Neural progenitor cell (in vitro differentiated cells): ENCODE measurements at regions not wholly inside any gene's neighbourhood (a gene's known extent, or its start where the extent isn't known, plus 50 kb on each side); places are given as distances from the start of the nearest gene placed in this dataset.

Experiments used
- DNase-seq: peaks from one replicate; pipeline ENCODE4 v3.0.0-alpha.2; 2016; ENCODE audit warnings: low spot score
- H2AFZ ChIP-seq: fragments of 200-600 bp; sonication (generic); replicated peaks from 2 replicates; pipeline ENCODE4 v1.6.1; 2016; ENCODE audit warnings: antibody characterized with exemption
- H3F3A ChIP-seq: fragments of 200-600 bp; sonication (generic); 2 replicates; pipeline ENCODE4 v1.6.1; 2016; ENCODE audit warnings: antibody characterized with exemption, low read depth
- H3K27ac ChIP-seq: fragments of 200-600 bp; sonication (generic); 2 replicates; pipeline ENCODE4 v1.5.1; 2016; ENCODE audit warnings: mild to moderate bottlenecking
- H3K27me3 ChIP-seq: fragments of 200-600 bp; sonication (generic); 2 replicates; pipeline ENCODE4 v1.6.1; 2016; ENCODE audit warnings: mild to moderate bottlenecking, moderate library complexity
- H3K36me3 ChIP-seq: fragments of 200-600 bp; sonication (generic); 2 replicates; pipeline ENCODE4 v1.5.1; 2016
- H3K4me1 ChIP-seq: fragments of 200-600 bp; sonication (generic); 2 replicates; pipeline ENCODE4 v1.6.1; 2016; ENCODE audit warnings: mixed run types
- H3K4me2 ChIP-seq: fragments of 200-600 bp; sonication (generic); 2 replicates; pipeline ENCODE4 v1.6.1; 2016
- H3K4me3 ChIP-seq: fragments of 200-600 bp; sonication (generic); 2 replicates; pipeline ENCODE4 v1.5.1; 2016
- H3K79me2 ChIP-seq: fragments of 200-600 bp; sonication (generic); 2 replicates; pipeline ENCODE4 v1.6.1; 2016; ENCODE audit warnings: low read depth
- H3K9ac ChIP-seq: fragments of 200-600 bp; sonication (generic); 2 replicates; pipeline ENCODE4 v1.6.1; 2016
- H3K9me3 ChIP-seq: fragments of 200-600 bp; sonication (generic); 2 replicates; pipeline ENCODE4 v1.5.1; 2016; ENCODE audit warnings: low read depth
- H4K20me1 ChIP-seq: fragments of 200-600 bp; sonication (generic); 2 replicates; pipeline ENCODE4 v1.6.1; 2016; ENCODE audit warnings: low read depth
- H3K27ac Mint-ChIP-seq: 3 replicates; pipeline ENCODE4 v1.8.0; 2021; ENCODE audit warnings: mixed read lengths
- H3K27me3 Mint-ChIP-seq: 2 replicates; pipeline ENCODE4 v1.8.0; 2022; ENCODE audit warnings: low read depth, mild to moderate bottlenecking, inconsistent platforms, moderate library complexity, mixed read lengths; ENCODE audit not compliant: insufficient read depth
- H3K36me3 Mint-ChIP-seq: 3 replicates; pipeline ENCODE4 v1.8.0; 2021; ENCODE audit warnings: mixed read lengths
- H3K4me1 Mint-ChIP-seq: 3 replicates; pipeline ENCODE4 v1.8.0; 2021; ENCODE audit warnings: mixed read lengths
- H3K4me3 Mint-ChIP-seq: 3 replicates; pipeline ENCODE4 v1.8.0; 2021; ENCODE audit warnings: mild to moderate bottlenecking, moderate library complexity, mixed read lengths
- H3K9me3 Mint-ChIP-seq: 3 replicates; pipeline ENCODE4 v1.8.0; 2020; ENCODE audit warnings: mixed read lengths
- CTCF ChIP-seq: fragments of 200-600 bp; sonication (generic); IDR thresholded peaks from 2 replicates; pipeline ENCODE4 v1.5.1; 2017; ENCODE audit warnings: antibody characterized with exemption, mild to moderate bottlenecking
- EZH2 ChIP-seq: fragments of 200-600 bp; sonication (generic); IDR thresholded peaks from 2 replicates; pipeline ENCODE4 v1.6.1; 2017; ENCODE audit warnings: antibody characterized with exemption, mild to moderate bottlenecking, moderate library complexity
- EZH2phosphoT487 ChIP-seq: fragments of 200-600 bp; sonication (generic); IDR thresholded peaks from 2 replicates; pipeline ENCODE4 v1.6.1; 2017; ENCODE audit warnings: antibody characterized with exemption

GRCh38 chr1:90277270-90277669, 282.4 kb downstream of the ZNF326 start:
- H3K36me3 Mint-ChIP-seq = no peaks in the 10 kb centered on the region
- H3K36me3 ChIP-seq = no peaks in the 10 kb centered on the region
- H3K9ac ChIP-seq = no peak overlapping the region

GRCh38 chr1:90274376-90274775, 279.5 kb downstream of the ZNF326 start:
- Histone ChIP-seq H3K4me1 (no peaks in the 10 kb centered on the region), H3K27ac (no peak overlapping the region), H3K27me3 (no peaks in the 10 kb centered on the region), H3F3A (no peaks in the 10 kb centered on the region), H3K9me3 (no peaks in the 10 kb centered on the region), H3K36me3 (no peaks in the 10 kb centered on the region), H3K9ac (no peak overlapping the region), H3K4me2 (no peak overlapping the region), H4K20me1 (no peaks in the 10 kb centered on the region), H3K4me3 (no peak overlapping the region), H2AFZ (no peak overlapping the region), H3K79me2 (no peaks in the 10 kb centered on the region)
- no peak for TF ChIP-seq EZH2
- no peak for TF ChIP-seq EZH2phosphoT487
- no peak for TF ChIP-seq CTCF
- Mint-ChIP-seq H3K9me3 (no peaks in the 10 kb centered on the region), H3K4me3 (no peak overlapping the region), H3K27ac (no peak overlapping the region), H3K36me3 (no peaks in the 10 kb centered on the region), H3K4me1 (peaks cover 9% of the 10 kb centered on the region), H3K27me3 (no peaks in the 10 kb centered on the region)
- DNase-seq = no peak

More at GRCh38 chr1:90277270-90277669, 282.4 kb downstream of the ZNF326 start:
- H3K27me3 ChIP-seq = no peaks in the 10 kb centered on the region
- H3K4me1 ChIP-seq = no peaks in the 10 kb centered on the region
- no peaks in the 10 kb centered on the region for H3F3A ChIP-seq
- no peak overlapping the region for H3K4me2 ChIP-seq
- H2AFZ ChIP-seq = no peak overlapping the region
- no peak overlapping the region for H3K27ac ChIP-seq
- no peaks in the 10 kb centered on the region for H3K9me3 ChIP-seq
- no peaks in the 10 kb centered on the region for H3K9me3 Mint-ChIP-seq
- H3K4me3 ChIP-seq = no peak overlapping the region
- H3K79me2 ChIP-seq = no peaks in the 10 kb centered on the region
- H4K20me1 ChIP-seq = no peaks in the 10 kb centered on the region
- H3K27me3 Mint-ChIP-seq = no peaks in the 10 kb centered on the region
- H3K4me1 Mint-ChIP-seq = peaks cover 9% of the 10 kb centered on the region
- no peak overlapping the region for H3K27ac Mint-ChIP-seq
- no peak for DNase-seq
- no peak overlapping the region for H3K4me3 Mint-ChIP-seq
- no peak for TF ChIP-seq CTCF
- no peak for TF ChIP-seq EZH2
- no peak for TF ChIP-seq EZH2phosphoT487

- Histone ChIP-seq H3K4me3 (no peak overlapping the region), H3K9ac (no peak overlapping the region), H3K4me1 (no peaks in the 10 kb centered on the region), H3K79me2 (no peaks in the 10 kb centered on the region), H3K27me3 (no peaks in the 10 kb centered on the region), H3K9me3 (no peaks in the 10 kb centered on the region), H3K4me2 (no peak overlapping the region), H3F3A (no peaks in the 10 kb centered on the region), H2AFZ (no peak overlapping the region), H3K27ac (no peak overlapping the region), H3K36me3 (no peaks in the 10 kb centered on the region), H4K20me1 (no peaks in the 10 kb centered on the region)
- Mint-ChIP-seq H3K27ac (no peak overlapping the region), H3K9me3 (no peaks in the 10 kb centered on the region), H3K4me3 (no peak overlapping the region), H3K4me1 (peaks cover 9% of the 10 kb centered on the region), H3K27me3 (no peaks in the 10 kb centered on the region), H3K36me3 (no peaks in the 10 kb centered on the region)
- TF ChIP-seq EZH2 = no peak
- no peak for TF ChIP-seq CTCF
- no peak for TF ChIP-seq EZH2phosphoT487
- DNase-seq = no peak
Measured at GRCh38 chr1:90273241-90273774, 278.4 kb downstream of the ZNF326 start.
